GM12872 (cell line): ENCODE measurements at regions not wholly inside any gene's neighbourhood (a gene's known extent, or its start where the extent isn't known, plus 50 kb on each side); places are given as distances from the start of the nearest gene placed in this dataset.

Experiments
- TF ChIP-seq, protein P1 (sequence below): IDR thresholded peaks from 3 replicates; pipeline ENCODE4 v1.5.1; 2011; ENCODE audit warnings: low read depth, mild to moderate bottlenecking, low read length, moderate library complexity; ENCODE audit not compliant: insufficient read depth

DNA sequence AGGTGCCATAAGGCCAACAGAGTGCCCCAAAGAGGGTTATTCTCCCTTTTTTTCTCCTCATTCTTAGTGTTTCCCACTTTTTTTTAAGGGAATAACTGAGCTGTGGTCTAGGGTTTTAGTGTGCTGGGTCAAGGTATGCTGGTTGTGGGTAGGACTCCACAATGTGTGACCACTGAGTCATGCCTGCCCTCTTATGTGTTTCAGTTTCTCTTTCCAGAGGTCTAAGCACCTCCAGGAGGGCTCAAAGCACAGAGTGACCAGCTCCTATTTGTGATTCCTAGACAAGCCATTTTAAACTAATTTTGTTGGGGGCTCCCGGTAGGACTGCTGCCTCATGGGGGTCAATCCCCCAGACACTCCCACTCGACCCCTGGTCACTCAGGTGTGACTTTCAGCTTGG, 80.5 kb upstream of the GC start:
- TF ChIP-seq, protein P1, sequence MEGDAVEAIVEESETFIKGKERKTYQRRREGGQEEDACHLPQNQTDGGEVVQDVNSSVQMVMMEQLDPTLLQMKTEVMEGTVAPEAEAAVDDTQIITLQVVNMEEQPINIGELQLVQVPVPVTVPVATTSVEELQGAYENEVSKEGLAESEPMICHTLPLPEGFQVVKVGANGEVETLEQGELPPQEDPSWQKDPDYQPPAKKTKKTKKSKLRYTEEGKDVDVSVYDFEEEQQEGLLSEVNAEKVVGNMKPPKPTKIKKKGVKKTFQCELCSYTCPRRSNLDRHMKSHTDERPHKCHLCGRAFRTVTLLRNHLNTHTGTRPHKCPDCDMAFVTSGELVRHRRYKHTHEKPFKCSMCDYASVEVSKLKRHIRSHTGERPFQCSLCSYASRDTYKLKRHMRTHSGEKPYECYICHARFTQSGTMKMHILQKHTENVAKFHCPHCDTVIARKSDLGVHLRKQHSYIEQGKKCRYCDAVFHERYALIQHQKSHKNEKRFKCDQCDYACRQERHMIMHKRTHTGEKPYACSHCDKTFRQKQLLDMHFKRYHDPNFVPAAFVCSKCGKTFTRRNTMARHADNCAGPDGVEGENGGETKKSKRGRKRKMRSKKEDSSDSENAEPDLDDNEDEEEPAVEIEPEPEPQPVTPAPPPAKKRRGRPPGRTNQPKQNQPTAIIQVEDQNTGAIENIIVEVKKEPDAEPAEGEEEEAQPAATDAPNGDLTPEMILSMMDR, result no peak

DNA sequence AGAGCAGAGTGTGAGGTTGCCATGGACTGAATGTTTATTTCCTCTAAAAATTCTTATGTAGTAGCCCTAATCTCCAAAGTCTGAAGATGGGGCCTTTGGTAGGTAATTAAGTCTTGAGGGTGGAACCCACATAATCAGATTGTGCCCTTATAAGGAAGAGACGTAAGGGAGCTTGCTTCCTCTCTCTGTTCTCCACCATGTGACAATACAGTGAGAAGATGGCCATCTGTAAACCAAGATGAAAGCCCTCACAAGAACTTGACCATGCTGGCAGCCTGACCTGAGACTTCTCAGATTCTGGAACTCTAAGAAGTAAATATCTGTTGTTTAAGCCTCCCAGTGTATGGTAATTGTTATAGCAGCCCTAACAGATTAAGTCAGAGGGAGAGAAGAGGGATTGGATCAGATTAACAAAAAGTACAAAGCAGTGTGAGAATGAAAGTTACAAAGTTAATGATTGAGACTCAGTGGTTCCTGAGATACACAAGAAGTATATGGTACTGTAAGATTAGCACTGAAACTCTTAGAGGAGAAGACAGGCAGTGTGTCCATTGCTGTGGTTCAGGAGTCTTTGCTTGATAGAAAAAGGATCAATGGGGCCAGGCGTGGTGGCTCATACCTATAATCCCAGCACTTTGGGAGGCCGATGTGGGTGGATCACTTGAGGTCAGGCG, 82.5 kb upstream of the GC start:
- TF ChIP-seq, protein P1, result no peak

DNA sequence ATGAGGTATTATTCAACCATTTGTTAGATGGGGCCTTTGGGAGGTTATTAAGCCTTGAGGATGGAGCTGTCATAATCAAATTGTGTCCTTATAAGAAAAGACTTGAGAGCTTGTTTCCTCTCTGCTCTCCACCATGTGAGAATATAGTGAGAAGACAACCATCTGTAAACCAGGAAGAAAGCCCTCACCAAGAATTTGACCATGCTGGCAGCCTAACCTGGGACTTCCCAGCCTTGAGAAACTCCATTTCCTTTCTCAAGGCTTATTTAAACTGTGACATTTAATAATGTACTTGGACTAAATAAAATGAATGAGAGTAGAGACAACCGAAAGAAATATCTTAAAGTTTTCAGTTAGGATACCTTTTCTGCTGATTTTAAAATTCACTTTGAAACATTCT, 83.7 kb upstream of the GC start:
- TF ChIP-seq, protein P1, result no peak

DNA sequence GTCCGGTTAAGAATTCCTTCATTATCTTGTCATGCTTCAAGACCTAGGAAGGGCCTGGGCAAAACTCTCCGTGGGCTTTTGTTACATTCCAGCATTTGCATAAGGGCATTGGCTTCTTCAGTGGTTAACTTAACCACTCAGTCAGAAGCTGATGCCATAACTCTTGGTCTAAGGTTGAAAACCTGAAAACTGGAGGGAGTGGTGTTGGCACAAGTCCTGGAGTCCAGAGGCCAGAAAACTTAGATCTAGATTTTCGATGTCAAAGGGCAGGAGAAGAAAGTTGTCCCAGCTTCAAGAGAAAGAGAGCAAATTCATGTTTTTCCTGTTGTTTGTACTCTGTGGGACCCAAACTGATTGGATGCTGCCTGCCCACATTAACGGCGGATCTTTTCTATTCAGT, 86.6 kb upstream of the GC start:
- TF ChIP-seq, protein P1, result no peak

DNA sequence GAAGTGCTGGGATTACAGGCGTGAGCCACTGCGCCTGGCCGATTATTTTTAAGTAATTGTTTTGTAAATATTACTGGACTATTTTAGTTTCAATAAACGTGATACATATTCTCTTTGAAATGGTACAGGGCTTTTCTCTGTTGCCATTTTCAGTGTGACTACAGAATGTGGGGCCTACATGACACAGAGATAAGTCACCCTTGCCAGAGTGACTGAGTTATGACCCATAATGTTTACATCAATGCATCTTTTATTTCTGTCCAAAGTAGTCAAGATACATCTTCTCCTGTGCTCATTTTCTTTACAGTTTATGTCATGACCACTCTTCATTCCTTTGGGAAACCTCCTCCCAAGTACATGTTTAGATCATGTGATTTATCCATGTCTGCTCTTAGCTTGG, 88.3 kb upstream of the GC start:
- TF ChIP-seq, protein P1, result no peak

DNA sequence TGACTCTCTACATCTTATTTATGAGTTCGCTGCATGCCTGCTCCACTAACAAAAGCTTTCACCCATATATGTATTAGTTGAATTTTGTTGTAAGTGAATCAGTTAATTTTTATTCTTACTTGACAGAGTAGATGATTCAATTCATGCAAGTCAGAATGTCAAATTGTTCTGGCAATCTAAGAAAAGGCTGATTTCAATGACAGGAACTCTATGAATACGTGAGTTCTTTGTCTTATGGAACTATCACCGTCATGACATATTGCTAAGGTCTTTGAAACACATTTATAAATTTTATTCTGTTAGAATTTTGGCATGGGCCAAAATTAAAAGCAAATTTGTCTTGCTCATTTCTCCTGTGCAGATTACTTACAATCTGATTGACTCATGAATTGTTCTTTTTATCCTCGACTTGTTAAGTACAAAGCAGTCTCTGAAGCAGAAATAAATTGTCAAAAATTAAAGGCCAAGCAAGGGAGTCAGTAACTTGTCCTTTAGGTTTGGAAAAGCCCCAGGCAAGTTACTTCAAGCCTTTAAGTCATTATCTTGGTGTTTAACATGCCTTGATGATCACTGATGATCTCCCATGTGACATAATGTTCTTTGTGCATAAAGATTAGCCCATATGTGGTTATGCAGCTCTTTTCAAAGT, 89.0 kb upstream of the GC start:
- TF ChIP-seq, protein P1, result no peak

DNA sequence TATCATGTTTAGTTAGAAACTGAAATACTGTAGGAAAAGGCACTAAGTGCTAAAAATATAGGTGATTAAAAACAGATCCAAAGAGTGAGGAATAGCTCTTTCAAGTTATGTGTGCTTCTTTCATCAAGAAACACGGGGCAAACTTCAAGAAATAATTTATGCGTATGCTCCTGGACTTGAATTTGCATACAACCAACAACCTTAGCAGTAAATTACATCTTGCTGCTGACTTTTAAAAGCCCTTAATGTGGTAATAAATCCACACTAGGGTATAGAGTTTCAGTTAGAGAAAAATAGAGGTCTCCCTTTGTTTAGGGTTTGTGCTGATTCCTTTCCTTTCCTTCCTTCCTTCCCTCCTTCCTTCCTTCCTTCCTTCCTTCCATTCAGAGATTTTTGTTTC, 94.5 kb upstream of the GC start:
- TF ChIP-seq, protein P1, result no peak
